Body of pancreas (tissue), 4 donors: ENCODE measurements at regions not wholly inside any gene's neighbourhood (a gene's known extent, or its start where the extent isn't known, plus 50 kb on each side); places are given as distances from the start of the nearest gene placed in this dataset.

Experiments
- ATAC-seq: fragments of 150-250 bp; one replicate; pipeline ENCODE4 v1.9.1; 2016
- DNase-seq, 4 donors: peaks; one replicate each; pipeline ENCODE4 v3.0.0-alpha.2; 2019
- H3K27ac ChIP-seq, 4 donors: fragments of 200-600 bp; sonication (generic); 1 replicate in 3 of 4; 2 replicates in 1 of 4; pipeline versions ENCODE4 v1.5.1 to v1.6.1; 2016 to 2019; ENCODE audit warnings: mild to moderate bottlenecking in 1 of 4, mixed read lengths in 1 of 4, moderate library complexity in 1 of 4
- H3K27me3 ChIP-seq, 2 donors: fragments of 200-600 bp; sonication (generic); one replicate each; pipeline ENCODE4 v1.6.0; 2016; ENCODE audit warnings: mild to moderate bottlenecking in 1 of 2
- H3K36me3 ChIP-seq, 2 donors: fragments of 200-600 bp; sonication (generic); replicated peaks in 1 of 2; 2 replicates each; pipeline ENCODE4 v1.5.1; 2016; ENCODE audit warnings: low read depth in 2 of 2; ENCODE audit not compliant: insufficient read depth in 1 of 2
- H3K4me1 ChIP-seq: fragments of 200-600 bp; sonication (generic); one replicate; pipeline ENCODE4 v1.6.0; 2016
- H3K4me3 ChIP-seq, 2 donors: fragments of 200-600 bp; sonication (generic); 1 replicate in 1 of 2; 2 replicates in 1 of 2; pipeline ENCODE4 v1.5.1; 2016 to 2019
- H3K9me3 ChIP-seq, 3 donors: fragments of 200-600 bp; sonication (generic); 1 replicate in 2 of 3; 2 replicates in 1 of 3; pipeline ENCODE4 v1.5.1; 2016
- POLR2A ChIP-seq, 3 donors: fragments of 450-650 bp; IDR thresholded peaks; one replicate each; pipeline ENCODE4 v1.6.1; 2016; ENCODE audit warnings: antibody characterized with exemption in 3 of 3, mild to moderate bottlenecking in 2 of 3
- WGBS, 2 donors: methylation state at CpG; one replicate each; pipeline ENCODE4 v1.1.5; 2017; 5-methylcytosine and 5-hydroxymethylcytosine counted together
- intact Hi-C: fragments of 100-400 bp; cut with DNase I; formaldehyde crosslinking; loops from one replicate; pipeline ENCODE4 v1.15.1; 2023
- TF ChIP-seq, protein P1 (sequence below), 7 experiments: fragments of 450-650 bp in 4 of 7; fragments of 200-600 bp in 3 of 7; sonication (generic) in 3 of 7; IDR thresholded peaks; one replicate each; pipeline ENCODE4 v1.5.1; 2016 to 2019; ENCODE audit warnings: antibody characterized with exemption in 7 of 7

DNA sequence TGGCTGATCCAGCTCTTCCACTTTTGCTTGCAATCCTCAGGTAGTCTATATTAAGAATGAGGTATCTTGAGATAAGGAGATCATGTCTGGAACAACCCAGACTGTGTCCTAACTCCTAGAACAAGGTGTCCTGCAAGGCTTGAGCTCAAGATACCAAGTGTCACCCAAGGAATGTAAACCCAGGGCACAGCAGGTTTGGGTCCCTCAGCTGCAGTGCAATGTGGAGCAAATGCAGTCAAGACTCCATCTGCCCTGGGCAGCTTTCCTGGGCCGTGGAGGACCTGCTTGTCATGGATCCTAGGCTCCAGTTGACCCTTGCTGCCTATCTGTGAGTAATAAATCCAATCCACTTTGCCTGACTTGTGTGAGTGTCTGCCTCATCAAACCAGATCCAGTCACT is 166.1 kb downstream of the OTOR start:
- no peaks in the 10 kb centered on the region for H3K27me3 ChIP-seq
- H3K4me1 ChIP-seq = no peaks in the 10 kb centered on the region
- no peak overlapping the region for H3K4me3 ChIP-seq
- intact Hi-C loops = no loop called here
- 42% methylated on average over 1 of the region's 1 CpG; no CpG with 5 or more reads in 1 of the 2 donors for WGBS, 2 donors
- TF ChIP-seq, protein P1, sequence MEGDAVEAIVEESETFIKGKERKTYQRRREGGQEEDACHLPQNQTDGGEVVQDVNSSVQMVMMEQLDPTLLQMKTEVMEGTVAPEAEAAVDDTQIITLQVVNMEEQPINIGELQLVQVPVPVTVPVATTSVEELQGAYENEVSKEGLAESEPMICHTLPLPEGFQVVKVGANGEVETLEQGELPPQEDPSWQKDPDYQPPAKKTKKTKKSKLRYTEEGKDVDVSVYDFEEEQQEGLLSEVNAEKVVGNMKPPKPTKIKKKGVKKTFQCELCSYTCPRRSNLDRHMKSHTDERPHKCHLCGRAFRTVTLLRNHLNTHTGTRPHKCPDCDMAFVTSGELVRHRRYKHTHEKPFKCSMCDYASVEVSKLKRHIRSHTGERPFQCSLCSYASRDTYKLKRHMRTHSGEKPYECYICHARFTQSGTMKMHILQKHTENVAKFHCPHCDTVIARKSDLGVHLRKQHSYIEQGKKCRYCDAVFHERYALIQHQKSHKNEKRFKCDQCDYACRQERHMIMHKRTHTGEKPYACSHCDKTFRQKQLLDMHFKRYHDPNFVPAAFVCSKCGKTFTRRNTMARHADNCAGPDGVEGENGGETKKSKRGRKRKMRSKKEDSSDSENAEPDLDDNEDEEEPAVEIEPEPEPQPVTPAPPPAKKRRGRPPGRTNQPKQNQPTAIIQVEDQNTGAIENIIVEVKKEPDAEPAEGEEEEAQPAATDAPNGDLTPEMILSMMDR (IDR thresholded peaks at IDR 0.05) = no peak
- no peak for TF ChIP-seq POLR2A (IDR thresholded peaks at IDR 0.05)
- ATAC-seq (no peak), DNase-seq (no peak)
- no peak overlapping the region for H3K27ac ChIP-seq
- H3K36me3 ChIP-seq = no peaks in the 10 kb centered on the region
- no peaks in the 10 kb centered on the region for H3K9me3 ChIP-seq

DNA sequence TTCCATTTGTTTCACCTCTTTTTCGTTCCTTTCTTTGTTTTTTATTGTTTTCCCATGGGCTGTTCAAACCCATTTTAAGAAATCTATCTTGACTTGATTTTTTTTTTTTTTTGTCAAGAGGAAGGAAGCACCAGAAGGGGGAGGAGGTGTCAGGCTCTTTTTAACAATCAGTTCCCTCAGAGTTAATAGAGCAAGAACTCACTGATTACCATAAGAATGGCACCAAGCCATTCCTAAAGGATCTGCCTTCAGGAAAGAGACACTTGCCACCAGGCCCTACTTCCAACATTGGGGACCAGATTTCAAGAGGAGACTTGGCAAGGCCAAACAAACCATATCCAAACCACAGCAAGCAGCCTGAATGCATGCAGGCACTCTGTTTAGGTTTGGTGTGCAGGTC is 168.0 kb downstream of the OTOR start:
- H3K27me3 ChIP-seq = no peaks in the 10 kb centered on the region
- no peaks in the 10 kb centered on the region for H3K36me3 ChIP-seq
- H3K9me3 ChIP-seq = peaks cover 0 to under 1% (median 0%) of the 10 kb centered on the region in 3 donors
- no peak overlapping the region for H3K27ac ChIP-seq
- TF ChIP-seq, protein P1 (IDR thresholded peaks at IDR 0.05) = no peak
- no peak for TF ChIP-seq POLR2A (IDR thresholded peaks at IDR 0.05)
- no peak overlapping the region for H3K4me3 ChIP-seq
- intact Hi-C loops = no loop called here
- DNase-seq = no peak
- no peaks in the 10 kb centered on the region for H3K4me1 ChIP-seq
- 29 to 55% methylated on average over 1 of the region's 1 CpG for WGBS, 2 donors
- ATAC-seq = no peak

DNA sequence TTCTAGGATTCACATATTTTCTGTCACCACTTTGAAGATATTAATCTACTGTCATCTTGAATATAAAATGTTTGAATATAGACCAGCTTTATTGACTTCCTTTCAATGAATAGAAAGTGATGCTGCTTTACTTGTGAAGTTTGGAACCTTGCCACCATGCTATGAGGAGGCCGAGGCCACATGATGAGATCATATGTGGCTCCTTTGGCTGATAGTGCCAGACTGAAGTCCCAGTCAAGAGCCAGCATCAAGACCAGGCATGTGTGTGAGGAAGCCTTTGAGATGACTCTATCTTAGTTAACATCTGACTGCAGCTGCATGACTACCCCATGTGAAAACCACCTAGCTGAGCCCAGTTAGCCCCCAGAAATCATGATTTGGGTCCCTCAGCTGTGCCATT is 169.5 kb downstream of the OTOR start:
- Histone ChIP-seq H3K27me3 (no peaks in the 10 kb centered on the region), H3K27ac (no peak overlapping the region), H3K36me3 (no peaks in the 10 kb centered on the region), H3K4me3 (no peak overlapping the region), H3K4me1 (no peaks in the 10 kb centered on the region), H3K9me3 (peaks cover 0 to 5% (median 0%) of the 10 kb centered on the region in 3 donors)
- ATAC-seq = no peak
- intact Hi-C loops = no loop called here
- WGBS, 2 donors = 48 to 56% methylated on average over 1 of the region's 1 CpG
- no peak for DNase-seq
- TF ChIP-seq POLR2A (IDR thresholded peaks at IDR 0.05) = no peak
- TF ChIP-seq, protein P1 (IDR thresholded peaks at IDR 0.05) = no peak

DNA sequence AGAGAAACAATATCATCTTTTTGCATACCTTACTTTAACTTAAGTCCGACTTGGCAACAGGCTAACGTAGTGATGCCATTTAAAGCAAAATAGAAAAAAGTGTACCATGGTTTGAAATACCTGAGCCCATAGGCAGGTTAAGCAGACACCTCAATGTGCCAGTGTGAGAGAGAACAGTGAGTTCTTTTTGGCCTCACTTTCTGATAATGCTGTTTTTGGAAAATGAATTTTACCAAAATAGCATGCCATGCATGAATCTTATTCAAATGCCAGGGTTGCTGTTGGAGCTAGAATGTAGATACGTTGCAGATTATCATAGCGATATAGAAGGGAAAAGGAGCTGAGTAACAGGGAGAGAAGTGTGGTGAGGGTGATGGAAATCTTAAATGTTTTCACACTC is 170.2 kb downstream of the OTOR start:
- no peak for ATAC-seq
- Histone ChIP-seq H3K36me3 (no peaks in the 10 kb centered on the region), H3K4me1 (no peaks in the 10 kb centered on the region), H3K4me3 (no peak overlapping the region), H3K27me3 (no peaks in the 10 kb centered on the region), H3K9me3 (peaks cover 0 to 5% (median 0%) of the 10 kb centered on the region in 3 donors), H3K27ac (no peak overlapping the region)
- WGBS, 2 donors = 67 to 79% methylated on average over 4 of the region's 4 CpGs
- TF ChIP-seq, protein P1 (IDR thresholded peaks at IDR 0.05) = no peak
- no peak for TF ChIP-seq POLR2A (IDR thresholded peaks at IDR 0.05)
- no peak for DNase-seq
- intact Hi-C loops = no loop called here

DNA sequence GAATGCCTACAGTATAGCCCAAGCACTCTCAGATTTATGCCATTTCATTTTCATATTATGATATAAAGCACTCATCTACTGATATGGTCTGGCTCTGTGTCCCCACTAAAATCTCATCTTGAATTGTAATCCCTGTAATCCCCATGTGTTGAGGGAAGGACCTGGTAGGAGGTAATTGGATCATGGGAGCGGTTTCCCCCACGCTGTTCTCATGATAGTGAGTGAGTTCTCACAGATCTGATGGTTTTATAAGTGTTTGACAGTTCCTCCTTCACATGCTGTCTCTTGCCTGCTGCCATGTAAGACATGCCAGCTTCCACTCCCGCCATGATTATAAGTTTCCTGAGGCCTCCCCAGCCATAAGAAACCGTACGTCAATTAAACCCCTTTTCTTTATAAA is 171.7 kb downstream of the OTOR start:
- Histone ChIP-seq H3K9me3 (peaks cover 0 to 5% (median 0%) of the 10 kb centered on the region in 3 donors), H3K4me3 (no peak overlapping the region), H3K27me3 (no peaks in the 10 kb centered on the region), H3K36me3 (no peaks in the 10 kb centered on the region), H3K4me1 (no peaks in the 10 kb centered on the region), H3K27ac (no peak overlapping the region)
- DNase-seq = no peak
- intact Hi-C loops = no loop called here
- WGBS, 2 donors = 60 to 70% methylated on average over 5 of the region's 5 CpGs
- no peak for ATAC-seq
- TF ChIP-seq, protein P1 (IDR thresholded peaks at IDR 0.05) = no peak
- TF ChIP-seq POLR2A (IDR thresholded peaks at IDR 0.05) = no peak
